Keratinocyte (primary cell): ENCODE measurements at regions not wholly inside any gene's neighbourhood (a gene's known extent, or its start where the extent isn't known, plus 50 kb on each side); places are given as distances from the start of the nearest gene placed in this dataset.

Source experiments
- DNase-seq: peaks from one replicate; pipeline ENCODE4 v3.0.0-alpha.2; 2011; ENCODE audit warnings: low read depth, missing footprints, low spot score
- FAIRE-seq: peaks from 2 replicates; lab custom pipeline; 2011; peaks lifted over from hg19 to GRCh38; lab: Jason Lieb, UNC
- H2AFZ ChIP-seq: 2 replicates; pipeline ENCODE4 v1.6.0; 2012; ENCODE audit warnings: low read length, control low read depth, inconsistent platforms; ENCODE audit not compliant: control insufficient read depth
- H3K27ac ChIP-seq: 2 replicates; pipeline ENCODE4 v1.5.1; 2011; ENCODE audit warnings: low read length; ENCODE audit not compliant: control insufficient read depth, insufficient read depth
- H3K27me3 ChIP-seq: 3 replicates; pipeline ENCODE4 v1.6.0; 2011; ENCODE audit warnings: low read length; ENCODE audit not compliant: control insufficient read depth, insufficient read depth; ENCODE audit errors: extremely low read depth
- H3K36me3 ChIP-seq, 2 experiments: 2 replicates in 1 of 2; 3 replicates in 1 of 2; pipeline ENCODE4 v1.5.1; 2011; ENCODE audit warnings: low read length in 2 of 2, mild to moderate bottlenecking in 1 of 2; ENCODE audit not compliant: control insufficient read depth in 2 of 2, insufficient read depth in 2 of 2; ENCODE audit errors: extremely low read depth in 1 of 2
- H3K4me1 ChIP-seq: 3 replicates; pipeline ENCODE4 v1.5.1; 2011; ENCODE audit warnings: low read length; ENCODE audit not compliant: control insufficient read depth, insufficient read depth; ENCODE audit errors: extremely low read depth
- H3K4me2 ChIP-seq: 3 replicates; pipeline ENCODE4 v1.6.0; 2011; ENCODE audit warnings: low read depth, low read length; ENCODE audit not compliant: control insufficient read depth, insufficient read depth; ENCODE audit errors: extremely low read depth
- H3K4me3 ChIP-seq, 3 experiments: fragments of 200-600 bp in 1 of 3; sonication (generic) in 1 of 3; 2 replicates in 2 of 3; 3 replicates in 1 of 3; pipeline ENCODE4 v1.5.1; 2011 to 2016; ENCODE audit warnings: low read length in 3 of 3, mild to moderate bottlenecking in 3 of 3, control low read depth in 2 of 3, inconsistent platforms in 1 of 3, low read depth in 1 of 3, mixed read lengths in 1 of 3, mixed run types in 1 of 3, moderate library complexity in 1 of 3; ENCODE audit not compliant: control insufficient read depth in 2 of 3, insufficient read depth in 2 of 3; ENCODE audit errors: extremely low read depth in 1 of 3
- H3K79me2 ChIP-seq: 2 replicates; pipeline ENCODE4 v1.6.0; 2012; ENCODE audit warnings: low read length; ENCODE audit not compliant: control insufficient read depth, insufficient read depth
- H3K9ac ChIP-seq: 3 replicates; pipeline ENCODE4 v1.6.0; 2011; ENCODE audit warnings: low read length; ENCODE audit not compliant: control insufficient read depth, insufficient read depth; ENCODE audit errors: extremely low read depth
- H3K9me1 ChIP-seq: 3 replicates; pipeline ENCODE4 v1.6.0; 2011; ENCODE audit warnings: low read length; ENCODE audit not compliant: control insufficient read depth, insufficient read depth; ENCODE audit errors: extremely low read depth
- H3K9me3 ChIP-seq: 2 replicates; pipeline ENCODE4 v1.5.1; 2012; ENCODE audit warnings: low read depth, low read length; ENCODE audit not compliant: control insufficient read depth
- H4K20me1 ChIP-seq: 3 replicates; pipeline ENCODE4 v1.6.0; 2011; ENCODE audit warnings: low read length; ENCODE audit not compliant: control insufficient read depth, insufficient read depth; ENCODE audit errors: extremely low read depth
- CTCF ChIP-seq, 3 experiments: IDR thresholded peaks in 1 of 3; conservative IDR thresholded peaks in 1 of 3; optimal IDR thresholded peaks in 1 of 3; 2 replicates in 2 of 3; 3 replicates in 1 of 3; pipeline versions ENCODE3 to v1.5.1; 2011; ENCODE audit warnings: low read length in 3 of 3, mild to moderate bottlenecking in 3 of 3, moderate library complexity in 2 of 3, control low read depth in 1 of 3, inconsistent platforms in 1 of 3; ENCODE audit not compliant: insufficient read depth in 2 of 3; ENCODE audit errors: extremely low read depth in 1 of 3
- EZH2 ChIP-seq: IDR thresholded peaks from one replicate; pipeline ENCODE4 v1.6.1; 2012; ENCODE audit warnings: inconsistent platforms, mild to moderate bottlenecking, low read length, moderate library complexity
- dilution Hi-C: fragments of 300-500 bp; cut with MboI; formaldehyde crosslinking; loops from one replicate; pipeline ENCODE4 v1.7.0; 2020; ENCODE audit warnings: low sequenced_read_pairs; ENCODE audit not compliant: extremely low pct_ligation_motif_present

- FAIRE-seq (peak; percentile 92), DNase-seq (peak; percentile 75)
- peaks cover 22% of the 10 kb centered on the region for H3K4me1 ChIP-seq
- peak overlapping the region; percentile 61 for H2AFZ ChIP-seq
- no peak overlapping the region for H3K4me3 ChIP-seq
- H3K36me3 ChIP-seq: no peaks in the 10 kb centered on the region
- dilution Hi-C loops: no loop called here
- no peaks in the 10 kb centered on the region for H3K9me3 ChIP-seq
- TF ChIP-seq EZH2 (no peak), CTCF (optimal IDR thresholded peaks at IDR 0.05 in 1 of 3, IDR thresholded peaks at IDR 0.05 in 1 of 3, conservative IDR thresholded peaks at IDR 0.05 in 1 of 3; ENCODE audit: extremely low read depth in 1 of 3, insufficient read depth in 2 of 3, low read length in 3 of 3) (no peak)
- no peaks in the 10 kb centered on the region for H3K9me1 ChIP-seq
- peak overlapping the region; percentile 39 for H3K4me2 ChIP-seq
- H4K20me1 ChIP-seq: no peaks in the 10 kb centered on the region
- no peaks in the 10 kb centered on the region for H3K27me3 ChIP-seq
- H3K79me2 ChIP-seq: no peaks in the 10 kb centered on the region
- no peak overlapping the region for H3K9ac ChIP-seq
- peak overlapping the region; percentile 59 for H3K27ac ChIP-seq
Measured at GRCh38 chr11:106424111-106424510, 346.6 kb downstream of the AASDHPPT start.

DNA sequence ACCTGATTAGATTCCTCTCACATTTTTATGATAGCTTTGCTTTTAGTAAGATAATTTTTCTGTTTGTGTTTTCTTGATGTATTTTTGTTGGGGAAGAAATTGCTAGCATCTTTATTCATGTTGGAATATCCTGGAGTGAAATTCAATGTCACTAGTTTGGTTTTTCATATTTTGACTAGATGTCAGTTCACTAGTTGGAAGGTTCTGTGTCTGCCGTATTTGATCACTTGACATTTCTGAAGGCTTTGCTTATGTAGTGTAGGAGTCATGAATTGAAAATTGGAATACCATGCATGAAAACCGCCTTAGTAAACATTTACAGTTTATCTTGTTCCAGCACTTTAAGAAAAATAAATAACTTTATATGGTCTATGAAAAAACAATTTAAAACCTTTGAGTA lies 348.4 kb downstream of the AASDHPPT start:
- Histone ChIP-seq H3K36me3 (no peaks in the 10 kb centered on the region), H3K4me2 (no peak overlapping the region), H3K9me3 (no peaks in the 10 kb centered on the region), H2AFZ (no peak overlapping the region), H3K9ac (no peak overlapping the region), H3K4me1 (peaks cover 22% of the 10 kb centered on the region), H3K79me2 (no peaks in the 10 kb centered on the region), H3K27me3 (no peaks in the 10 kb centered on the region), H4K20me1 (no peaks in the 10 kb centered on the region), H3K4me3 (no peak overlapping the region), H3K9me1 (no peaks in the 10 kb centered on the region), H3K27ac (no peak overlapping the region)
- TF ChIP-seq EZH2 (no peak), CTCF (optimal IDR thresholded peaks at IDR 0.05 in 1 of 3, IDR thresholded peaks at IDR 0.05 in 1 of 3, conservative IDR thresholded peaks at IDR 0.05 in 1 of 3; ENCODE audit: extremely low read depth in 1 of 3, insufficient read depth in 2 of 3, low read length in 3 of 3) (no peak)
- DNase-seq: no peak
- dilution Hi-C loops: no loop called here
- FAIRE-seq: no peak
